ENCODE measurements at regions not wholly inside any gene's neighbourhood (a gene's known extent, or its start where the extent isn't known, plus 50 kb on each side); places are given as distances from the start of the nearest gene placed in this dataset.

GRCh38 chr9:32304495-32304894 lies 79.9 kb upstream of the ACO1 start:
- H3K36me3 ChIP-seq (replicated peaks; ENCODE audit: insufficient read depth, low read length) = no peaks in the 10 kb centered on the region
- no peaks in the 10 kb centered on the region for H3K9me2 ChIP-seq (replicated peaks; ENCODE audit: insufficient read depth, low read length)
- H3K27me3 ChIP-seq (replicated peaks; ENCODE audit: insufficient read depth, low read length) = no peaks in the 10 kb centered on the region
- no peak overlapping the region for H3K4me3 ChIP-seq (ENCODE audit: low read length)
- no peaks in the 10 kb centered on the region for H3K4me1 ChIP-seq (ENCODE audit: low read length)
- no peaks in the 10 kb centered on the region for H4K20me1 ChIP-seq (ENCODE audit: insufficient read depth, low read length)
- H3K79me2 ChIP-seq (ENCODE audit: low read length) = no peaks in the 10 kb centered on the region
- no peaks in the 10 kb centered on the region for H3K9me3 ChIP-seq (replicated peaks; ENCODE audit: insufficient read depth, low read length)
- TF ChIP-seq EZH2 (optimal IDR thresholded peaks at IDR 0.05; ENCODE audit: low read depth, low read length) = no peak
- TF ChIP-seq EZH2phosphoT487 (IDR thresholded peaks at IDR 0.05; ENCODE audit: low read length) = no peak
- no peak for TF ChIP-seq CTCF (IDR thresholded peaks at IDR 0.05; ENCODE audit: low read length)
- no peak for DNase-seq
- H2AFZ ChIP-seq (ENCODE audit: low read length) = no peak overlapping the region
- no peak overlapping the region for H3K4me2 ChIP-seq (ENCODE audit: low read depth, low read length)
- H3F3A ChIP-seq (ENCODE audit: insufficient read depth, low read length) = no peaks in the 10 kb centered on the region
- no peak overlapping the region for H3K9ac ChIP-seq (ENCODE audit: low read length)
- no peak overlapping the region for H3K27ac ChIP-seq (ENCODE audit: low read length)

- TF ChIP-seq EZH2phosphoT487 (IDR thresholded peaks at IDR 0.05; ENCODE audit: low read length) (no peak), EZH2 (optimal IDR thresholded peaks at IDR 0.05; ENCODE audit: low read depth, low read length) (no peak), CTCF (IDR thresholded peaks at IDR 0.05; ENCODE audit: low read length) (no peak)
- no peaks in the 10 kb centered on the region for H3K27me3 ChIP-seq (replicated peaks; ENCODE audit: insufficient read depth, low read length)
- no peaks in the 10 kb centered on the region for H3F3A ChIP-seq (ENCODE audit: insufficient read depth, low read length)
- no peak overlapping the region for H3K9ac ChIP-seq (ENCODE audit: low read length)
- H3K4me1 ChIP-seq (ENCODE audit: low read length) = no peaks in the 10 kb centered on the region
- no peak overlapping the region for H3K4me2 ChIP-seq (ENCODE audit: low read depth, low read length)
- DNase-seq = no peak
- no peaks in the 10 kb centered on the region for H3K79me2 ChIP-seq (ENCODE audit: low read length)
- H2AFZ ChIP-seq (ENCODE audit: low read length) = no peak overlapping the region
- no peaks in the 10 kb centered on the region for H3K36me3 ChIP-seq (replicated peaks; ENCODE audit: insufficient read depth, low read length)
- H3K27ac ChIP-seq (ENCODE audit: low read length) = no peak overlapping the region
- no peaks in the 10 kb centered on the region for H4K20me1 ChIP-seq (ENCODE audit: insufficient read depth, low read length)
- no peak overlapping the region for H3K4me3 ChIP-seq (ENCODE audit: low read length)
- H3K9me3 ChIP-seq (replicated peaks; ENCODE audit: insufficient read depth, low read length) = no peaks in the 10 kb centered on the region
- no peaks in the 10 kb centered on the region for H3K9me2 ChIP-seq (replicated peaks; ENCODE audit: insufficient read depth, low read length)
Measured at GRCh38 chr9:32306006-32306405, 78.4 kb upstream of the ACO1 start.

- no peak overlapping the region for H3K4me2 ChIP-seq (ENCODE audit: low read depth, low read length)
- H3K4me1 ChIP-seq (ENCODE audit: low read length) = no peaks in the 10 kb centered on the region
- H3K9me2 ChIP-seq (replicated peaks; ENCODE audit: insufficient read depth, low read length) = no peaks in the 10 kb centered on the region
- no peaks in the 10 kb centered on the region for H3F3A ChIP-seq (ENCODE audit: insufficient read depth, low read length)
- DNase-seq = no peak
- H3K79me2 ChIP-seq (ENCODE audit: low read length) = no peaks in the 10 kb centered on the region
- H3K36me3 ChIP-seq (replicated peaks; ENCODE audit: insufficient read depth, low read length) = no peaks in the 10 kb centered on the region
- H3K9me3 ChIP-seq (replicated peaks; ENCODE audit: insufficient read depth, low read length) = no peaks in the 10 kb centered on the region
- H3K27me3 ChIP-seq (replicated peaks; ENCODE audit: insufficient read depth, low read length) = no peaks in the 10 kb centered on the region
- H2AFZ ChIP-seq (ENCODE audit: low read length) = no peak overlapping the region
- no peak overlapping the region for H3K27ac ChIP-seq (ENCODE audit: low read length)
- H3K9ac ChIP-seq (ENCODE audit: low read length) = no peak overlapping the region
- no peaks in the 10 kb centered on the region for H4K20me1 ChIP-seq (ENCODE audit: insufficient read depth, low read length)
- H3K4me3 ChIP-seq (ENCODE audit: low read length) = no peak overlapping the region
- TF ChIP-seq EZH2 (optimal IDR thresholded peaks at IDR 0.05; ENCODE audit: low read depth, low read length) (no peak), EZH2phosphoT487 (IDR thresholded peaks at IDR 0.05; ENCODE audit: low read length) (no peak), CTCF (IDR thresholded peaks at IDR 0.05; ENCODE audit: low read length) (no peak)
Measured at GRCh38 chr9:32319312-32319929, 65.0 kb upstream of the ACO1 start.
